ENCODE measurements at regions not wholly inside any gene's neighbourhood (a gene's known extent, or its start where the extent isn't known, plus 50 kb on each side); places are given as distances from the start of the nearest gene placed in this dataset.

- TF ChIP-seq CTCF (conservative IDR thresholded peaks at IDR 0.05), result no peak
- no peak overlapping the region for H3K27ac ChIP-seq
Measured at GRCh38 chr6:78345882-78346281, 521.5 kb upstream of the IRAK1BP1 start.

GRCh38 chr6:78347191-78347916 is 520.0 kb upstream of the IRAK1BP1 start:
- no peak overlapping the region for H3K27ac ChIP-seq
- no peak for TF ChIP-seq CTCF (conservative IDR thresholded peaks at IDR 0.05)

- TF ChIP-seq CTCF (conservative IDR thresholded peaks at IDR 0.05), result no peak
- H3K27ac ChIP-seq, result no peak overlapping the region
Measured at GRCh38 chr6:78353040-78353439, 514.3 kb upstream of the IRAK1BP1 start.

GRCh38 chr6:78363688-78364087 is 503.7 kb upstream of the IRAK1BP1 start:
- no peak for TF ChIP-seq CTCF (conservative IDR thresholded peaks at IDR 0.05)
- H3K27ac ChIP-seq, result no peak overlapping the region

GRCh38 chr6:78365473-78365872 is 501.9 kb upstream of the IRAK1BP1 start:
- no peak for TF ChIP-seq CTCF (conservative IDR thresholded peaks at IDR 0.05)
- no peak overlapping the region for H3K27ac ChIP-seq

GRCh38 chr6:78377056-78377455 is 490.3 kb upstream of the IRAK1BP1 start:
- TF ChIP-seq CTCF (conservative IDR thresholded peaks at IDR 0.05), result no peak
- no peak overlapping the region for H3K27ac ChIP-seq

- no peak overlapping the region for H3K27ac ChIP-seq
- TF ChIP-seq CTCF (conservative IDR thresholded peaks at IDR 0.05), result no peak
Measured at GRCh38 chr6:78379982-78380381, 487.4 kb upstream of the IRAK1BP1 start.
